Esophagus muscularis mucosa (tissue), 4 donors: ENCODE measurements at regions not wholly inside any gene's neighbourhood (a gene's known extent, or its start where the extent isn't known, plus 50 kb on each side); places are given as distances from the start of the nearest gene placed in this dataset.

ENCODE experiments used
- DNase-seq: peaks from one replicate; pipeline ENCODE4 v3.0.0-alpha.2; 2017; ENCODE audit errors: extremely low spot score
- H3K27ac ChIP-seq, 4 donors: fragments of 200-600 bp; sonication (generic); replicated peaks in 1 of 4; 1 replicate in 3 of 4; 2 replicates in 1 of 4; pipeline ENCODE4 v1.5.1; 2016 to 2019; ENCODE audit warnings: mild to moderate bottlenecking in 1 of 4
- H3K27me3 ChIP-seq, 4 donors: fragments of 200-600 bp; sonication (generic); one replicate each; pipeline versions ENCODE4 v1.5.1 to v1.6.0; 2016 to 2019
- H3K36me3 ChIP-seq, 4 donors: fragments of 200-600 bp; sonication (generic); one replicate each; pipeline ENCODE4 v1.5.1; 2016 to 2019
- H3K4me1 ChIP-seq, 4 donors: fragments of 200-600 bp; sonication (generic); one replicate each; pipeline ENCODE4 v1.5.1; 2016 to 2019
- H3K4me3 ChIP-seq, 4 donors: fragments of 200-600 bp; sonication (generic); 1 replicate in 2 of 4; 2 replicates in 2 of 4; pipeline ENCODE4 v1.5.1; 2016 to 2019; ENCODE audit warnings: mild to moderate bottlenecking in 4 of 4, moderate library complexity in 1 of 4
- H3K9me3 ChIP-seq, 4 donors: fragments of 200-600 bp; sonication (generic); 1 replicate in 3 of 4; 2 replicates in 1 of 4; pipeline ENCODE4 v1.5.1; 2016 to 2019
- EP300 ChIP-seq: sonication (generic); formaldehyde crosslinking; IDR thresholded peaks from one replicate; pipeline ENCODE4 v1.6.1; 2017; ENCODE audit warnings: antibody characterized with exemption
- POLR2A ChIP-seq: fragments of 450-650 bp; IDR thresholded peaks from one replicate; pipeline ENCODE4 v1.6.1; 2017; ENCODE audit warnings: antibody characterized with exemption, moderate library complexity, mild to moderate bottlenecking, low read depth
- POLR2AphosphoS5 ChIP-seq, 2 donors: sonication (generic); formaldehyde crosslinking; IDR thresholded peaks; one replicate each; pipeline ENCODE4 v1.6.1; 2017; ENCODE audit warnings: antibody characterized with exemption in 2 of 2
- WGBS: methylation state at CpG from one replicate; pipeline ENCODE4 v1.1.5; 2018; 5-methylcytosine and 5-hydroxymethylcytosine counted together
- intact Hi-C: fragments of 100-400 bp; cut with DNase I; formaldehyde crosslinking; loops from one replicate; pipeline ENCODE4 v1.15.1; 2023
- TF ChIP-seq, protein P1 (sequence below), 3 experiments: fragments of 200-600 bp in 2 of 3; fragments of 450-650 bp in 1 of 3; sonication (generic) in 2 of 3; IDR thresholded peaks; one replicate each; pipeline ENCODE4 v1.5.1; 2017 to 2019; ENCODE audit warnings: antibody characterized with exemption in 3 of 3, mild to moderate bottlenecking in 2 of 3, moderate library complexity in 1 of 3

DNA sequence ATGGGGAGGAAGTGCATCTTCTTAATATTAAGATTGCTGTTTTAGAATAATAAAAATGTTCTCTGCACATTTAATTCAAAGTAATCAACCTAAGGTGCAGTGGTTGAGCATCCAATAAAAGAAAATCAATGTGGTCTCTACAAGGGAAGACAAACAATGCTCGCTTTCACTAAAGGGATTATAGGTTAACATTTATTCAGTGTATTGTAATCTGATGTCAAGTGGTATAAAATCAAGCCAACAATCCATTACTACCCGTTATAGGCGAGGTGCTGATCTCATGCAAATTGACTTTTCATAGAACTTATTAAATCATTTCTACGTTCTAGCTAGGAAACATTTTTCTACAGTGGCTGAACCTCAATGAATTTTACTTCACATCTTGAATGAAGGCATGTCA, 773.9 kb downstream of the NR2F1-AS1 start:
- Histone ChIP-seq H3K4me3 (no peak overlapping the region), H3K27ac (no peak overlapping the region), H3K4me1 (peaks cover 0 to 4% (median 0%) of the 10 kb centered on the region in 4 donors), H3K9me3 (no peaks in the 10 kb centered on the region), H3K27me3 (no peaks in the 10 kb centered on the region), H3K36me3 (no peaks in the 10 kb centered on the region)
- WGBS = 86% methylated on average over 4 of the region's 4 CpGs
- TF ChIP-seq EP300 = no peak
- no peak for TF ChIP-seq POLR2AphosphoS5 (IDR thresholded peaks at IDR 0.05)
- TF ChIP-seq, protein P1, sequence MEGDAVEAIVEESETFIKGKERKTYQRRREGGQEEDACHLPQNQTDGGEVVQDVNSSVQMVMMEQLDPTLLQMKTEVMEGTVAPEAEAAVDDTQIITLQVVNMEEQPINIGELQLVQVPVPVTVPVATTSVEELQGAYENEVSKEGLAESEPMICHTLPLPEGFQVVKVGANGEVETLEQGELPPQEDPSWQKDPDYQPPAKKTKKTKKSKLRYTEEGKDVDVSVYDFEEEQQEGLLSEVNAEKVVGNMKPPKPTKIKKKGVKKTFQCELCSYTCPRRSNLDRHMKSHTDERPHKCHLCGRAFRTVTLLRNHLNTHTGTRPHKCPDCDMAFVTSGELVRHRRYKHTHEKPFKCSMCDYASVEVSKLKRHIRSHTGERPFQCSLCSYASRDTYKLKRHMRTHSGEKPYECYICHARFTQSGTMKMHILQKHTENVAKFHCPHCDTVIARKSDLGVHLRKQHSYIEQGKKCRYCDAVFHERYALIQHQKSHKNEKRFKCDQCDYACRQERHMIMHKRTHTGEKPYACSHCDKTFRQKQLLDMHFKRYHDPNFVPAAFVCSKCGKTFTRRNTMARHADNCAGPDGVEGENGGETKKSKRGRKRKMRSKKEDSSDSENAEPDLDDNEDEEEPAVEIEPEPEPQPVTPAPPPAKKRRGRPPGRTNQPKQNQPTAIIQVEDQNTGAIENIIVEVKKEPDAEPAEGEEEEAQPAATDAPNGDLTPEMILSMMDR (IDR thresholded peaks at IDR 0.05) = no peak
- TF ChIP-seq POLR2A = no peak
- intact Hi-C loops = no loop called here
- DNase-seq = no peak

DNA sequence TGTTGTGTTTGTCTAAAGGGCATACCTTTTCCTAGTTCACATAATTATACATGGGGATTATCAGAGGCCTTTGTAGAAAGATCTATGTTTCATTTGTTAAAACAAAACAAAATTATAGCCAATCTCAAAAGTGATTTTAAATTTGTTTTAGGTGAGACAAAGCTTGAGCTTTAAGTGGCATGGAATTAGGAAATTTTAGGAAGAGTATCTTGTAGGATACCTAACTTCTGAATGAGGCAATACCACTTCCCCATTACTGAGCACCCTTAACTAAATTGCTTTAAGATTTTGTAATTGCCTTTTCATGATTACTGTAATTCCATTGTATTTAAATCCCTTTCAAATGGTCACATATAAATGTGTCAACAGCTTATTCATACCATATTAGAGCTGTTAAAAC, 775.6 kb downstream of the NR2F1-AS1 start:
- H3K27me3 ChIP-seq = no peaks in the 10 kb centered on the region
- no peak overlapping the region for H3K27ac ChIP-seq
- no peak for TF ChIP-seq POLR2A
- TF ChIP-seq, protein P1 (IDR thresholded peaks at IDR 0.05) = no peak
- TF ChIP-seq POLR2AphosphoS5 (IDR thresholded peaks at IDR 0.05) = no peak
- no peak for TF ChIP-seq EP300
- H3K9me3 ChIP-seq = no peaks in the 10 kb centered on the region
- H3K36me3 ChIP-seq = no peaks in the 10 kb centered on the region
- H3K4me1 ChIP-seq = peaks cover 0 to 17% (median 13%) of the 10 kb centered on the region in 4 donors
- no peak overlapping the region for H3K4me3 ChIP-seq
- intact Hi-C loops = no loop called here
- no peak for DNase-seq

DNA sequence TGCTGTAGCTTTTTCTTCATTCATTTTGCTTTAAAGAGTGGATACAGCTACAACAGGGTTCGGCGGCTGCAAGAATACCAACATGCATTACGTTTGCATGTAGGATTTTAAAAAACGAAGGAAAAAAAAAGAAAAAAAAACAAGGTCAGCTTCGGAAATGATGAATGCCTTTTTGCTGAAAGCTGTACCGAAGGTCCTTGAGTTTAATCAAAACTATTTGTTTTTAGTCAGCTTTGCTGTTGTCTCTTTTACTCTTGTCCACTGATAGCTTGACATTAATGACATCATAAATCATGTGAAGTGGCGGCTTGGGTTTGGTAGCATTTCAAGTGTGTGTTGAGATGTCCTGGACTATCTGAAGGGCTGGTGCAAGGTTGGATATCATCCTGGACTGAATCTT, 779.1 kb downstream of the NR2F1-AS1 start:
- WGBS = 30% methylated on average over 7 of the region's 7 CpGs
- TF ChIP-seq POLR2AphosphoS5 (IDR thresholded peaks at IDR 0.05) (no peak), POLR2A (no peak), EP300 (no peak)
- TF ChIP-seq, protein P1 (IDR thresholded peaks at IDR 0.05) = no peak
- Histone ChIP-seq H3K27ac (no peak overlapping the region), H3K36me3 (no peaks in the 10 kb centered on the region), H3K4me1 (peaks cover 0 to 21% (median 18%) of the 10 kb centered on the region in 4 donors), H3K9me3 (no peaks in the 10 kb centered on the region), H3K4me3 (no peak overlapping the region), H3K27me3 (no peaks in the 10 kb centered on the region)
- intact Hi-C loops = no loop called here
- DNase-seq = no peak

DNA sequence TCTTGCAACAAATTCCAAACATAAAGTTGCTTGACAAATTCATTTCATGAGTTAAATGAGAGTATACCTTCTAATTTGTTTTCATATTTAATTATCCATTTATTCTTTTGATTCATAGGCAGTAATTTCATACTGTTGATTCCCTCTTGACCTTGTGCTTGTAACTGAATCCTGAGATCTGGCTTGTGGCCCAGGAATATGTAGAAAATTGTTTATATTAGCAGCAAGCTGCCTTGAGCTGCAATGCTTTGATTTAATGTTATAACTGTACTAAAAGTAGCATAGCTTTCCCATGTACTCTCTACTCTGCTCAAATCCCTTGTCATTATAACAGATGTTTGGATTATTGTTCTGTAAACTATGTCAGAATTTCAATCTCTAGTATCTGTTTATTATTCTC, 780.7 kb downstream of the NR2F1-AS1 start:
- TF ChIP-seq POLR2AphosphoS5 (IDR thresholded peaks at IDR 0.05) (no peak), POLR2A (no peak), EP300 (no peak)
- TF ChIP-seq, protein P1 (IDR thresholded peaks at IDR 0.05) = no peak

DNA sequence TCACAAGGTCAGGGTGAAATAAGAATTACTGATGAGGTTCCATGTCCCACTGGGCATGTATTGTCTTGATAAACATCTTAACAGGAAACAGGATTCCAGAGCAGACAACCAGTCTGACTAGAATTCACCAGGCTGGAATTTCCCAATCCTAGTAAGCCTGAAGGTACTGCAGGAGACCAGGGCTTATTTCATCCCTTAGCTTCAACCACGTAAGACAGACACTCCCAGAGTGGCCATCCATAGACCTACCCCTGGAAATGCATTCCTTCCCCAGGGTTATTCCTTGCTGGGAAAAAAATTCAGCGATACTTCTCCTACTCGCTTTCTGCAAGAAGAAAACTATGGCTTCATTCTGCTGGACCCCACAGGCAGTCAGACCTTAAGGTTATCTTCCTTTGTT, 785.4 kb downstream of the NR2F1-AS1 start:
- Histone ChIP-seq H3K9me3 (peaks cover 0 to 12% (median 0%) of the 10 kb centered on the region in 4 donors), H3K36me3 (no peaks in the 10 kb centered on the region), H3K27ac (no peak overlapping the region), H3K4me3 (no peak overlapping the region), H3K4me1 (peaks cover 0 to 8% (median 5%) of the 10 kb centered on the region in 4 donors), H3K27me3 (no peaks in the 10 kb centered on the region)
- DNase-seq = no peak
- intact Hi-C loops = no loop called here
- no peak for TF ChIP-seq POLR2A
- TF ChIP-seq POLR2AphosphoS5 (IDR thresholded peaks at IDR 0.05) = no peak
- TF ChIP-seq, protein P1 (IDR thresholded peaks at IDR 0.05) = no peak
- no peak for TF ChIP-seq EP300
- WGBS = 92% methylated on average over 3 of the region's 3 CpGs

More for the DNA sequence above, 780.7 kb downstream of the NR2F1-AS1 start:
- no peak overlapping the region for H3K27ac ChIP-seq
- H3K9me3 ChIP-seq = peaks cover 0 to 9% (median 0%) of the 10 kb centered on the region in 4 donors
- no peaks in the 10 kb centered on the region for H3K36me3 ChIP-seq
- H3K4me1 ChIP-seq = peaks cover 0 to 21% (median 18%) of the 10 kb centered on the region in 4 donors
- DNase-seq = no peak
- intact Hi-C loops = no loop called here
- no peak overlapping the region for H3K4me3 ChIP-seq
- no peaks in the 10 kb centered on the region for H3K27me3 ChIP-seq
